SW 1271 (cell line): ENCODE measurements at regions not wholly inside any gene's neighbourhood (a gene's known extent, or its start where the extent isn't known, plus 50 kb on each side); places are given as distances from the start of the nearest gene placed in this dataset.

Experiments
- DNase-seq, 2 experiments: peaks; one replicate each; lab custom pipeline; 2025; lab: John Stamatoyannopoulos, UW

- DNase-seq, result no peak
Observed at GRCh38 chr2:149743842-149744448, 156.4 kb upstream of the MMADHC start.

GRCh38 chr2:149741646-149742045 is 154.1 kb upstream of the MMADHC start:
- peak in 1 of 2 experiments; percentile 60 for DNase-seq

GRCh38 chr2:149740490-149740889 is 152.9 kb upstream of the MMADHC start:
- no peak for DNase-seq

- no peak for DNase-seq
Observed at GRCh38 chr2:149739883-149740265, 152.3 kb upstream of the MMADHC start.

GRCh38 chr2:149739171-149739882 is 151.8 kb upstream of the MMADHC start:
- DNase-seq, result no peak

- no peak for DNase-seq
Observed at GRCh38 chr2:149738767-149739166, 151.2 kb upstream of the MMADHC start.

GRCh38 chr2:149737896-149738295 is 150.3 kb upstream of the MMADHC start:
- no peak for DNase-seq

- no peak for DNase-seq
Observed at GRCh38 chr2:149735237-149735958, 147.8 kb upstream of the MMADHC start.

- peak in 1 of 2 experiments; percentile 60 for DNase-seq
Observed at GRCh38 chr2:149733936-149734685, 146.5 kb upstream of the MMADHC start.

- DNase-seq, result no peak
Observed at GRCh38 chr2:149732730-149733290, 145.2 kb upstream of the MMADHC start.

GRCh38 chr2:149732001-149732685 is 144.6 kb upstream of the MMADHC start:
- DNase-seq, result no peak

- DNase-seq, result no peak
Observed at GRCh38 chr2:149731079-149731478, 143.5 kb upstream of the MMADHC start.

- no peak for DNase-seq
Observed at GRCh38 chr2:149729586-149729985, 142.0 kb upstream of the MMADHC start.

GRCh38 chr2:149727927-149728326 is 140.4 kb upstream of the MMADHC start:
- DNase-seq, result no peak

GRCh38 chr2:149725234-149725633 is 137.7 kb upstream of the MMADHC start:
- no peak for DNase-seq

- DNase-seq, result no peak
Observed at GRCh38 chr2:149724091-149724490, 136.5 kb upstream of the MMADHC start.

- DNase-seq, result no peak
Observed at GRCh38 chr2:149720615-149721014, 133.0 kb upstream of the MMADHC start.

GRCh38 chr2:149719695-149720094 is 132.1 kb upstream of the MMADHC start:
- no peak for DNase-seq

GRCh38 chr2:149716687-149717086 is 129.1 kb upstream of the MMADHC start:
- DNase-seq, result no peak

- no peak for DNase-seq
Observed at GRCh38 chr2:149715894-149716293, 128.3 kb upstream of the MMADHC start.

- peak in 1 of 2 experiments; percentile 51 for DNase-seq
Observed at GRCh38 chr2:149715005-149715592, 127.5 kb upstream of the MMADHC start.
